ENCODE measurements at regions not wholly inside any gene's neighbourhood (a gene's known extent, or its start where the extent isn't known, plus 50 kb on each side); places are given as distances from the start of the nearest gene placed in this dataset.

DNA sequence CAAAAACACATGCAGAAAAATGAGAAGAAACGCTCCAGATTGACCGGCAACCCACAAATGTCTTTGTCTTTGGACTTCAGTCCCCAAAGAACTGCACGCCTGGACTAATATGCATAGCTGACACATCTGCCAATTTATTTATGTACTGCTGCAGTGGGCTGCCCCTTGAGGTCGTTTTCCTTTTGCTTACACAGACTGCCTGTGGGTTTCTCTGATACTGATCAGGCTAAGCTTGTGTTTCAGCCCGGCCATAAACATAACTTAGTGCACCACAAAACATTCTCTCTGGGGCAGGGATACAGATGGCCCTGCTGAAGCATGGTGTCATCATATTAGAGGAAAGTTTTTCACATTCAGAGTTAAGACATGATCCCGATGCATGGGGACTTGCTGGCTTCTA lies 75.4 kb downstream of the NUDT12 start:
- TF ChIP-seq, protein P1, sequence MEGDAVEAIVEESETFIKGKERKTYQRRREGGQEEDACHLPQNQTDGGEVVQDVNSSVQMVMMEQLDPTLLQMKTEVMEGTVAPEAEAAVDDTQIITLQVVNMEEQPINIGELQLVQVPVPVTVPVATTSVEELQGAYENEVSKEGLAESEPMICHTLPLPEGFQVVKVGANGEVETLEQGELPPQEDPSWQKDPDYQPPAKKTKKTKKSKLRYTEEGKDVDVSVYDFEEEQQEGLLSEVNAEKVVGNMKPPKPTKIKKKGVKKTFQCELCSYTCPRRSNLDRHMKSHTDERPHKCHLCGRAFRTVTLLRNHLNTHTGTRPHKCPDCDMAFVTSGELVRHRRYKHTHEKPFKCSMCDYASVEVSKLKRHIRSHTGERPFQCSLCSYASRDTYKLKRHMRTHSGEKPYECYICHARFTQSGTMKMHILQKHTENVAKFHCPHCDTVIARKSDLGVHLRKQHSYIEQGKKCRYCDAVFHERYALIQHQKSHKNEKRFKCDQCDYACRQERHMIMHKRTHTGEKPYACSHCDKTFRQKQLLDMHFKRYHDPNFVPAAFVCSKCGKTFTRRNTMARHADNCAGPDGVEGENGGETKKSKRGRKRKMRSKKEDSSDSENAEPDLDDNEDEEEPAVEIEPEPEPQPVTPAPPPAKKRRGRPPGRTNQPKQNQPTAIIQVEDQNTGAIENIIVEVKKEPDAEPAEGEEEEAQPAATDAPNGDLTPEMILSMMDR (conservative IDR thresholded peaks at IDR 0.05; ENCODE audit: low read depth, low read length) = no peak
- TF ChIP-seq POLR2A (IDR thresholded peaks at IDR 0.05; ENCODE audit: low read depth, low read length) (no peak), CHD1 (IDR thresholded peaks at IDR 0.05; ENCODE audit: low read depth, low read length) (no peak), SMC3 (IDR thresholded peaks at IDR 0.05; ENCODE audit: low read depth, low read length) (no peak), MAFK (IDR thresholded peaks at IDR 0.05; ENCODE audit: low read depth, low read length) (no peak), MXI1 (IDR thresholded peaks at IDR 0.05; ENCODE audit: borderline replicate concordance, low read depth, low read length) (no peak), RFX5 (IDR thresholded peaks at IDR 0.05; ENCODE audit: low read depth, low read length) (no peak), CEBPB (IDR thresholded peaks at IDR 0.05; ENCODE audit: low read depth, low read length) (no peak)
